ENCODE measurements at regions not wholly inside any gene's neighbourhood (a gene's known extent, or its start where the extent isn't known, plus 50 kb on each side); places are given as distances from the start of the nearest gene placed in this dataset.

GRCh38 chr5:54772231-54772630, 213.2 kb downstream of the ESM1 start:
- DNase-seq (ENCODE audit: low read depth, low spot score): no peak

- no peak for DNase-seq (ENCODE audit: low read depth, low spot score)
These were observed 215.6 kb downstream of the ESM1 start for GRCh38 chr5:54769746-54770145.

GRCh38 chr5:54769072-54769471, 216.3 kb downstream of the ESM1 start:
- DNase-seq (ENCODE audit: low read depth, low spot score): no peak

GRCh38 chr5:54766748-54767147, 218.6 kb downstream of the ESM1 start:
- no peak for DNase-seq (ENCODE audit: low read depth, low spot score)

- no peak for DNase-seq (ENCODE audit: low read depth, low spot score)
These were observed 220.0 kb downstream of the ESM1 start for GRCh38 chr5:54765165-54766028.

GRCh38 chr5:54764102-54765090, 221.0 kb downstream of the ESM1 start:
- DNase-seq (ENCODE audit: low read depth, low spot score): no peak

- peak; percentile 74 for DNase-seq (ENCODE audit: low read depth, low spot score)
These were observed 224.1 kb downstream of the ESM1 start for GRCh38 chr5:54761213-54761701.

GRCh38 chr5:54760182-54760935, 225.0 kb downstream of the ESM1 start:
- no peak for DNase-seq (ENCODE audit: low read depth, low spot score)

- no peak for DNase-seq (ENCODE audit: low read depth, low spot score)
These were observed 227.4 kb downstream of the ESM1 start for GRCh38 chr5:54758038-54758437.

- no peak for DNase-seq (ENCODE audit: low read depth, low spot score)
These were observed 227.9 kb downstream of the ESM1 start for GRCh38 chr5:54757541-54757940.

- DNase-seq (ENCODE audit: low read depth, low spot score): no peak
These were observed 228.5 kb downstream of the ESM1 start for GRCh38 chr5:54756796-54757402.

GRCh38 chr5:54756301-54756700, 229.1 kb downstream of the ESM1 start:
- DNase-seq (ENCODE audit: low read depth, low spot score): no peak

GRCh38 chr5:54754878-54755277, 230.5 kb downstream of the ESM1 start:
- DNase-seq (ENCODE audit: low read depth, low spot score): no peak

- DNase-seq (ENCODE audit: low read depth, low spot score): no peak
These were observed 231.0 kb downstream of the ESM1 start for GRCh38 chr5:54754420-54754819.

GRCh38 chr5:54753753-54754152, 231.6 kb downstream of the ESM1 start:
- DNase-seq (ENCODE audit: low read depth, low spot score): no peak

- DNase-seq (ENCODE audit: low read depth, low spot score): no peak
These were observed 232.4 kb downstream of the ESM1 start for GRCh38 chr5:54753034-54753433.

- no peak for DNase-seq (ENCODE audit: low read depth, low spot score)
These were observed 231.0 kb downstream of the SNX18 start for GRCh38 chr5:54748527-54748926.

GRCh38 chr5:54746777-54747398, 229.3 kb downstream of the SNX18 start:
- DNase-seq (ENCODE audit: low read depth, low spot score): no peak

- DNase-seq (ENCODE audit: low read depth, low spot score): no peak
These were observed 228.8 kb downstream of the SNX18 start for GRCh38 chr5:54746346-54746745.

GRCh38 chr5:54745599-54745998, 228.0 kb downstream of the SNX18 start:
- DNase-seq (ENCODE audit: low read depth, low spot score): no peak
